Vagina (tissue), 2 donors: ENCODE measurements at regions not wholly inside any gene's neighbourhood (a gene's known extent, or its start where the extent isn't known, plus 50 kb on each side); places are given as distances from the start of the nearest gene placed in this dataset.

Experiments used
- POLR2A ChIP-seq, 2 donors: fragments of 450-650 bp; IDR thresholded peaks; one replicate each; pipeline ENCODE4 v1.6.1; 2017; ENCODE audit warnings: antibody characterized with exemption in 2 of 2, mild to moderate bottlenecking in 2 of 2, moderate library complexity in 2 of 2
- POLR2AphosphoS5 ChIP-seq, 2 donors: sonication (generic); formaldehyde crosslinking; IDR thresholded peaks; one replicate each; pipeline ENCODE4 v1.9.0; 2017; ENCODE audit warnings: antibody characterized with exemption in 2 of 2, mild to moderate bottlenecking in 2 of 2, low read depth in 1 of 2; ENCODE audit not compliant: insufficient read depth in 1 of 2
- TF ChIP-seq, protein P1 (sequence below), 3 experiments: fragments of 450-650 bp in 2 of 3; fragments of 200-600 bp in 1 of 3; sonication (generic) in 1 of 3; IDR thresholded peaks; one replicate each; pipeline ENCODE4 v1.5.1; 2017 to 2019; ENCODE audit warnings: antibody characterized with exemption in 3 of 3, mild to moderate bottlenecking in 2 of 3, moderate library complexity in 2 of 3

DNA sequence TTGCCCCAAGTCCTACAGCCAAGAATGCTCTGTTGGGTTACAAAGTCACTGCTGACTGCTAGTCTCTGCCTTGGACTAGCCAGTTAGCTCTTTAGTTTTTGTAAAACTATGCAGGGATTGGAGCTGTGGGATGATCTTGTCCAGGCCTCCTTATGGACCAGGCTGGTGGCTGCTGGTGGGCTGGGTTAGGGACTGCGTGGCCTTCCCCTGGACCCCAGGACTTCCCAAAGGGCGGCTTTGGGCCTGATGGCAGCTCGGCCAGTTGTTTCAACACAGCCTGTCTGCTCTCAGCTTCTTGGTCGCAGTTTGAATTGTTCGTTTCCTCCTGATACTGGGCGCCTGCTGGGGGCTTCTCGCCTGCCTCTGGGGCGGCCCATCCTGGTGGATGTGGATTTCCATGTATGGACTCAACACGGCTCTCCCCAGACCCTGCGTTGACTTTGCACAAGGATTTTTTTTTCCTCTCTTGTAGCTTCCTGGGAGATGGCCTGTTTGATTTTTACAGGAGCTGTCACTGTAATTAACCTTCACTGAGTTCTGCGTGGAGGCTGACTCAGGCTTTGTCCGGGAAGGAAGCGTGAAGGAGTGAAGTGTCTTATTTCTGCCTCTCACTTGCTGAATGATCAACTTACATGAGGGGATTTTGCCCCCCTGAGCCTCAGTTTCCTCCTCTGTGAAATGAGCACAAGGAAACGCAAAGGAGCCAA, 91.9 kb upstream of the NEURL1B start:
- TF ChIP-seq POLR2A (IDR thresholded peaks at IDR 0.05) (no peak), POLR2AphosphoS5 (IDR thresholded peaks at IDR 0.05; ENCODE audit: insufficient read depth in 1 of 2, low read depth in 1 of 2) (no peak)
- TF ChIP-seq, protein P1, sequence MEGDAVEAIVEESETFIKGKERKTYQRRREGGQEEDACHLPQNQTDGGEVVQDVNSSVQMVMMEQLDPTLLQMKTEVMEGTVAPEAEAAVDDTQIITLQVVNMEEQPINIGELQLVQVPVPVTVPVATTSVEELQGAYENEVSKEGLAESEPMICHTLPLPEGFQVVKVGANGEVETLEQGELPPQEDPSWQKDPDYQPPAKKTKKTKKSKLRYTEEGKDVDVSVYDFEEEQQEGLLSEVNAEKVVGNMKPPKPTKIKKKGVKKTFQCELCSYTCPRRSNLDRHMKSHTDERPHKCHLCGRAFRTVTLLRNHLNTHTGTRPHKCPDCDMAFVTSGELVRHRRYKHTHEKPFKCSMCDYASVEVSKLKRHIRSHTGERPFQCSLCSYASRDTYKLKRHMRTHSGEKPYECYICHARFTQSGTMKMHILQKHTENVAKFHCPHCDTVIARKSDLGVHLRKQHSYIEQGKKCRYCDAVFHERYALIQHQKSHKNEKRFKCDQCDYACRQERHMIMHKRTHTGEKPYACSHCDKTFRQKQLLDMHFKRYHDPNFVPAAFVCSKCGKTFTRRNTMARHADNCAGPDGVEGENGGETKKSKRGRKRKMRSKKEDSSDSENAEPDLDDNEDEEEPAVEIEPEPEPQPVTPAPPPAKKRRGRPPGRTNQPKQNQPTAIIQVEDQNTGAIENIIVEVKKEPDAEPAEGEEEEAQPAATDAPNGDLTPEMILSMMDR (IDR thresholded peaks at IDR 0.05), result no peak
